Liver (tissue), 8 donors: ENCODE measurements at regions not wholly inside any gene's neighbourhood (a gene's known extent, or its start where the extent isn't known, plus 50 kb on each side); places are given as distances from the start of the nearest gene placed in this dataset.

Experiments
- DNase-seq: peaks from one replicate; pipeline ENCODE4 v3.0.0-alpha.2; 2017; ENCODE audit warnings: low spot score
- H3K27ac ChIP-seq, 2 donors: one replicate each; pipeline ENCODE4 v1.7.0; 2013; ENCODE audit warnings: inconsistent platforms in 2 of 2, low read length in 2 of 2, control low read depth in 1 of 2, low read depth in 1 of 2, mild to moderate bottlenecking in 1 of 2
- H3K27me3 ChIP-seq, 4 donors: one replicate each; pipeline versions ENCODE4 v1.6.1 to v1.7.0; 2013; ENCODE audit warnings: low read length in 3 of 4, inconsistent platforms in 1 of 4, mild to moderate bottlenecking in 1 of 4, moderate library complexity in 1 of 4; ENCODE audit not compliant: control insufficient read depth in 4 of 4, insufficient read depth in 4 of 4
- H3K36me3 ChIP-seq, 4 donors: one replicate each; pipeline versions ENCODE4 v1.6.1 to v1.7.0; 2013; ENCODE audit warnings: low read length in 3 of 4, mild to moderate bottlenecking in 3 of 4, low read depth in 1 of 4, moderate library complexity in 1 of 4; ENCODE audit not compliant: control insufficient read depth in 4 of 4, insufficient read depth in 3 of 4
- H3K4me1 ChIP-seq, 4 donors: one replicate each; pipeline versions ENCODE4 v1.6.1 to v1.7.0; 2013; ENCODE audit warnings: low read length in 3 of 4, mild to moderate bottlenecking in 3 of 4, moderate library complexity in 1 of 4; ENCODE audit not compliant: control insufficient read depth in 4 of 4, insufficient read depth in 4 of 4
- H3K4me3 ChIP-seq, 3 donors: one replicate each; pipeline versions ENCODE4 v1.6.1 to v1.7.0; 2013; ENCODE audit warnings: low read length in 3 of 3, control low read depth in 1 of 3, low read depth in 1 of 3, mild to moderate bottlenecking in 1 of 3
- H3K9ac ChIP-seq, 2 donors: one replicate each; pipeline ENCODE4 v1.7.0; 2013; ENCODE audit warnings: low read length in 2 of 2, mild to moderate bottlenecking in 2 of 2, moderate library complexity in 2 of 2, control low read depth in 1 of 2, low read depth in 1 of 2
- H3K9me3 ChIP-seq, 4 donors: one replicate each; pipeline versions ENCODE4 v1.6.1 to v1.7.0; 2013; ENCODE audit warnings: low read length in 3 of 4; ENCODE audit not compliant: control insufficient read depth in 4 of 4
- CTCF ChIP-seq: fragments of 150-350 bp; IDR thresholded peaks from 2 replicates; pipeline ENCODE4 v1.5.1; 2017; ENCODE audit warnings: improper control_type of control experiment, low read depth, low read length; ENCODE audit not compliant: missing input control
- EGR1 ChIP-seq, 2 donors: IDR thresholded peaks; 2 replicates each; pipeline ENCODE4 v1.6.1; 2016 to 2018; ENCODE audit warnings: antibody characterized with exemption in 2 of 2, low read depth in 2 of 2
- FOXA1 ChIP-seq: IDR thresholded peaks from 2 replicates; pipeline ENCODE4 v1.6.1; 2016; ENCODE audit warnings: antibody characterized with exemption
- FOXA2 ChIP-seq: IDR thresholded peaks from 2 replicates; pipeline ENCODE4 v1.6.1; 2016; ENCODE audit warnings: antibody characterized with exemption
- GABPA ChIP-seq, 2 donors: IDR thresholded peaks in 1 of 2; conservative IDR thresholded peaks in 1 of 2; 2 replicates each; pipeline ENCODE4 v1.6.1; 2016; ENCODE audit warnings: antibody characterized with exemption in 2 of 2, mild to moderate bottlenecking in 1 of 2, moderate library complexity in 1 of 2
- HNF4G ChIP-seq: IDR thresholded peaks from 2 replicates; pipeline ENCODE4 v1.6.1; 2016; ENCODE audit warnings: antibody characterized with exemption
- JUND ChIP-seq, 2 donors: IDR thresholded peaks; 2 replicates each; pipeline ENCODE4 v1.6.1; 2016; ENCODE audit warnings: antibody characterized with exemption in 2 of 2
- MAX ChIP-seq: IDR thresholded peaks from 2 replicates; pipeline ENCODE4 v1.6.1; 2016; ENCODE audit warnings: antibody characterized with exemption
- NR2F2 ChIP-seq: IDR thresholded peaks from 2 replicates; pipeline ENCODE4 v1.6.1; 2016; ENCODE audit warnings: antibody characterized with exemption
- RAD21 ChIP-seq, 2 donors: IDR thresholded peaks; 2 replicates each; pipeline ENCODE4 v1.6.1; 2016; ENCODE audit warnings: antibody characterized with exemption in 2 of 2, mild to moderate bottlenecking in 2 of 2
- REST ChIP-seq: IDR thresholded peaks from 2 replicates; pipeline ENCODE4 v1.6.1; 2016; ENCODE audit warnings: antibody characterized with exemption, mild to moderate bottlenecking
- RXRA ChIP-seq, 2 donors: IDR thresholded peaks; 2 replicates each; pipeline ENCODE4 v1.6.1; 2017 to 2018; ENCODE audit warnings: antibody characterized with exemption in 2 of 2, mild to moderate bottlenecking in 1 of 2
- SP1 ChIP-seq: IDR thresholded peaks from 2 replicates; pipeline ENCODE4 v1.6.1; 2018; ENCODE audit warnings: antibody characterized with exemption, mild to moderate bottlenecking
- TAF1 ChIP-seq: conservative IDR thresholded peaks from 2 replicates; pipeline ENCODE4 v1.6.1; 2016; ENCODE audit warnings: antibody characterized with exemption, mild to moderate bottlenecking
- YY1 ChIP-seq: IDR thresholded peaks from 2 replicates; pipeline ENCODE4 v1.6.1; 2016; ENCODE audit warnings: antibody characterized with exemption, mild to moderate bottlenecking
- ZBTB33 ChIP-seq: IDR thresholded peaks from 2 replicates; pipeline ENCODE4 v1.6.1; 2016; ENCODE audit warnings: antibody characterized with exemption
- WGBS: extraction: QIAGEN DNeasy Blood & Tissue Kit; methylation state at CpG from one replicate; pipeline ENCODE4 v1.1.7; 2013; 5-methylcytosine and 5-hydroxymethylcytosine counted together
- donor health status: healthy.
- donor health status: healthy.
- donor health status: healthy.
- donor health status: healthy.
- donor health status: healthy.

- H3K4me1 ChIP-seq = no peaks in the 10 kb centered on the region
- no peak overlapping the region for H3K9ac ChIP-seq
- H3K9me3 ChIP-seq = no peaks in the 10 kb centered on the region
- 90% methylated on average over 2 of the region's 2 CpGs for WGBS
- no peak overlapping the region for H3K4me3 ChIP-seq
- H3K27me3 ChIP-seq = no peaks in the 10 kb centered on the region
- no peak overlapping the region for H3K27ac ChIP-seq
- H3K36me3 ChIP-seq = no peaks in the 10 kb centered on the region
- no peak for DNase-seq
- TF ChIP-seq YY1 (no peak), RAD21 (IDR thresholded peaks at IDR 0.05) (no peak), NR2F2 (no peak), GABPA (IDR thresholded peaks at IDR 0.05 in 1 of 2, conservative IDR thresholded peaks at IDR 0.05 in 1 of 2) (no peak), TAF1 (no peak), CTCF (no peak), FOXA1 (no peak), HNF4G (no peak), FOXA2 (no peak), SP1 (no peak), JUND (IDR thresholded peaks at IDR 0.05) (no peak), ZBTB33 (no peak), REST (no peak)
Observed at GRCh38 chr2:52000151-52000855, 968.4 kb upstream of the NRXN1 start.

- no peaks in the 10 kb centered on the region for H3K36me3 ChIP-seq
- WGBS = 90% methylated on average over 3 of the region's 3 CpGs
- no peaks in the 10 kb centered on the region for H3K4me1 ChIP-seq
- H3K9ac ChIP-seq = no peak overlapping the region
- H3K27ac ChIP-seq = no peak overlapping the region
- H3K27me3 ChIP-seq = no peaks in the 10 kb centered on the region
- H3K4me3 ChIP-seq = no peak overlapping the region
- no peak for DNase-seq
- no peaks in the 10 kb centered on the region for H3K9me3 ChIP-seq
- TF ChIP-seq GABPA (IDR thresholded peaks at IDR 0.05 in 1 of 2, conservative IDR thresholded peaks at IDR 0.05 in 1 of 2) (no peak), HNF4G (no peak), EGR1 (IDR thresholded peaks at IDR 0.05; ENCODE audit: low read depth in 2 of 2) (no peak), ZBTB33 (no peak), REST (no peak), MAX (no peak), FOXA2 (no peak), RXRA (IDR thresholded peaks at IDR 0.05) (no peak), TAF1 (no peak)
Observed at GRCh38 chr2:51998890-51999289, 967.0 kb upstream of the NRXN1 start.
